Activated CD4-positive, alpha-beta memory T cell treated with anti-CD3 and anti-CD28 coated beads, Interleukin-2, amount 10 ng/mL, durations not matched to agents 7 days and 5 days (primary cell): ENCODE measurements at regions not wholly inside any gene's neighbourhood (a gene's known extent, or its start where the extent isn't known, plus 50 kb on each side); places are given as distances from the start of the nearest gene placed in this dataset.
"Not testable (repeated sequence)": the region's sequence is repeated elsewhere in the genome, so short reads cannot be mapped to it uniquely, and the experiment has no call there.

Experiments
- CTCF ChIA-PET: fragments of 350-600 bp; sonication (Branson Sonifier 250); formaldehyde crosslinking; loops from one replicate; lab custom pipeline; 2021; ENCODE audit warnings: antibody characterized with exemption, inconsistent platforms; lab: Charles Lee
- POLR2A ChIA-PET: fragments of 350-600 bp; sonication (Branson Sonifier 250); formaldehyde crosslinking; loops from one replicate; lab custom pipeline; 2021; ENCODE audit warnings: antibody characterized with exemption; lab: Charles Lee
- DNase-seq: peaks from one replicate; pipeline ENCODE4 v3.0.0-alpha.2; 2020
- H3K27ac Mint-ChIP-seq: one replicate; pipeline ENCODE4 v1.8.0; 2021; ENCODE audit warnings: mild to moderate bottlenecking, mixed read lengths
- H3K27me3 Mint-ChIP-seq: one replicate; pipeline ENCODE4 v1.8.0; 2021; ENCODE audit warnings: mixed read lengths
- H3K36me3 Mint-ChIP-seq: one replicate; pipeline ENCODE4 v1.8.0; 2021; ENCODE audit warnings: low read depth, mixed read lengths
- H3K4me1 Mint-ChIP-seq: one replicate; pipeline ENCODE4 v1.8.0; 2021; ENCODE audit warnings: mixed read lengths
- H3K4me3 Mint-ChIP-seq: one replicate; pipeline ENCODE4 v1.8.0; 2021; ENCODE audit warnings: mild to moderate bottlenecking, mixed read lengths
- H3K9me3 Mint-ChIP-seq: one replicate; pipeline ENCODE4 v1.8.0; 2021; ENCODE audit warnings: mixed read lengths

- DNase-seq = no peak
- CTCF ChIA-PET = interaction anchor here (0.9 to 1.5 kb wide), 3 partner anchors 10 to 476 kb away, joined by 3 to 4 read pairs (median 3); no protein-coding TSS in a partner anchor
- POLR2A ChIA-PET = no interaction called here
These were observed 561.2 kb upstream of the PHF14 start for GRCh38 chr7:10412422-10413019.

GRCh38 chr7:10418985-10419384, 554.7 kb upstream of the PHF14 start:
- DNase-seq = no peak
- H3K9me3 Mint-ChIP-seq = peaks cover 2% of the 10 kb centered on the region
- POLR2A ChIA-PET = no interaction called here
- no peaks in the 10 kb centered on the region for H3K4me1 Mint-ChIP-seq
- H3K36me3 Mint-ChIP-seq = no peaks in the 10 kb centered on the region
- no peak overlapping the region for H3K4me3 Mint-ChIP-seq
- no peak overlapping the region for H3K27ac Mint-ChIP-seq
- CTCF ChIA-PET = no interaction called here
- no peaks in the 10 kb centered on the region for H3K27me3 Mint-ChIP-seq

More at GRCh38 chr7:10412422-10413019, 561.2 kb upstream of the PHF14 start:
- Mint-ChIP-seq H3K9me3 (no peaks in the 10 kb centered on the region), H3K27me3 (no peaks in the 10 kb centered on the region), H3K4me3 (no peak overlapping the region), H3K36me3 (no peaks in the 10 kb centered on the region), H3K4me1 (no peaks in the 10 kb centered on the region), H3K27ac (no peak overlapping the region)

- DNase-seq = no peak
- Mint-ChIP-seq H3K9me3 (no peaks in the 10 kb centered on the region), H3K27ac (no peak overlapping the region), H3K27me3 (no peaks in the 10 kb centered on the region), H3K36me3 (no peaks in the 10 kb centered on the region), H3K4me1 (no peaks in the 10 kb centered on the region), H3K4me3 (no peak overlapping the region)
- POLR2A ChIA-PET = no interaction called here
- CTCF ChIA-PET = no interaction called here
These were observed 544.6 kb upstream of the PHF14 start for GRCh38 chr7:10429031-10429430.

GRCh38 chr7:10429511-10429910, 544.2 kb upstream of the PHF14 start:
- no peak overlapping the region for H3K27ac Mint-ChIP-seq
- ChIA-PET POLR2A (no interaction called here), CTCF (no interaction called here)
- no peaks in the 10 kb centered on the region for H3K4me1 Mint-ChIP-seq
- no peak for DNase-seq
- no peak overlapping the region for H3K4me3 Mint-ChIP-seq
- H3K27me3 Mint-ChIP-seq = no peaks in the 10 kb centered on the region
- H3K36me3 Mint-ChIP-seq = no peaks in the 10 kb centered on the region
- H3K9me3 Mint-ChIP-seq = peaks cover under 1% of the 10 kb centered on the region

- H3K36me3 Mint-ChIP-seq = no peaks in the 10 kb centered on the region
- DNase-seq = no peak
- no peak overlapping the region for H3K4me3 Mint-ChIP-seq
- H3K4me1 Mint-ChIP-seq = no peaks in the 10 kb centered on the region
- no peak overlapping the region for H3K27ac Mint-ChIP-seq
- H3K9me3 Mint-ChIP-seq = peaks cover 2% of the 10 kb centered on the region
- CTCF ChIA-PET = no interaction called here
- POLR2A ChIA-PET = no interaction called here
- no peaks in the 10 kb centered on the region for H3K27me3 Mint-ChIP-seq
These were observed 537.4 kb upstream of the PHF14 start for GRCh38 chr7:10436302-10436701.

GRCh38 chr7:10439027-10439426, 534.6 kb upstream of the PHF14 start:
- H3K4me1 Mint-ChIP-seq = no peaks in the 10 kb centered on the region
- CTCF ChIA-PET = no interaction called here
- H3K36me3 Mint-ChIP-seq = no peaks in the 10 kb centered on the region
- no peak overlapping the region for H3K27ac Mint-ChIP-seq
- no peaks in the 10 kb centered on the region for H3K27me3 Mint-ChIP-seq
- H3K9me3 Mint-ChIP-seq = peaks cover 6% of the 10 kb centered on the region
- H3K4me3 Mint-ChIP-seq = no peak overlapping the region
- POLR2A ChIA-PET = no interaction called here
- no peak for DNase-seq

GRCh38 chr7:10455936-10456335, 517.7 kb upstream of the PHF14 start:
- Mint-ChIP-seq H3K9me3 (peaks cover 5% of the 10 kb centered on the region), H3K36me3 (no peaks in the 10 kb centered on the region), H3K27me3 (no peaks in the 10 kb centered on the region), H3K4me3 (no peak overlapping the region), H3K4me1 (no peaks in the 10 kb centered on the region), H3K27ac (no peak overlapping the region)
- CTCF ChIA-PET = no interaction called here
- DNase-seq = no peak
- POLR2A ChIA-PET = no interaction called here

GRCh38 chr7:10460474-10460873, 513.2 kb upstream of the PHF14 start:
- Mint-ChIP-seq H3K4me1 (no peaks in the 10 kb centered on the region), H3K36me3 (no peaks in the 10 kb centered on the region), H3K27ac (no peak overlapping the region), H3K9me3 (no peaks in the 10 kb centered on the region), H3K27me3 (no peaks in the 10 kb centered on the region), H3K4me3 (no peak overlapping the region)
- DNase-seq = no peak
- CTCF ChIA-PET = no interaction called here
- POLR2A ChIA-PET = no interaction called here

- Mint-ChIP-seq H3K4me1 (no peaks in the 10 kb centered on the region), H3K27ac (no peak overlapping the region), H3K9me3 (no peaks in the 10 kb centered on the region), H3K27me3 (no peaks in the 10 kb centered on the region), H3K4me3 (no peak overlapping the region), H3K36me3 (no peaks in the 10 kb centered on the region)
- CTCF ChIA-PET = no interaction called here
- POLR2A ChIA-PET = no interaction called here
- no peak for DNase-seq
These were observed 510.0 kb upstream of the PHF14 start for GRCh38 chr7:10463701-10464100.

- H3K9me3 Mint-ChIP-seq, H3K36me3 Mint-ChIP-seq, H3K27me3 Mint-ChIP-seq, H3K27ac Mint-ChIP-seq, POLR2A ChIA-PET, DNase-seq, CTCF ChIA-PET, H3K4me1 Mint-ChIP-seq, H3K4me3 Mint-ChIP-seq: not testable (repeated sequence)
These were observed 508.1 kb upstream of the PHF14 start for GRCh38 chr7:10465536-10465935.

- Mint-ChIP-seq H3K27me3 (no peaks in the 10 kb centered on the region), H3K27ac (no peak overlapping the region), H3K9me3 (no peaks in the 10 kb centered on the region), H3K36me3 (no peaks in the 10 kb centered on the region), H3K4me1 (no peaks in the 10 kb centered on the region), H3K4me3 (no peak overlapping the region)
- POLR2A ChIA-PET = no interaction called here
- CTCF ChIA-PET = no interaction called here
- no peak for DNase-seq
These were observed 504.8 kb upstream of the PHF14 start for GRCh38 chr7:10468908-10469307.

- CTCF ChIA-PET = no interaction called here
- no peak for DNase-seq
- no peaks in the 10 kb centered on the region for H3K9me3 Mint-ChIP-seq
- no peak overlapping the region for H3K27ac Mint-ChIP-seq
- no peak overlapping the region for H3K4me3 Mint-ChIP-seq
- POLR2A ChIA-PET = no interaction called here
- H3K27me3 Mint-ChIP-seq = no peaks in the 10 kb centered on the region
- no peaks in the 10 kb centered on the region for H3K36me3 Mint-ChIP-seq
- H3K4me1 Mint-ChIP-seq = no peaks in the 10 kb centered on the region
These were observed 504.2 kb upstream of the PHF14 start for GRCh38 chr7:10469476-10469875.

- no peak overlapping the region for H3K27ac Mint-ChIP-seq
- POLR2A ChIA-PET = no interaction called here
- no peaks in the 10 kb centered on the region for H3K4me1 Mint-ChIP-seq
- no peaks in the 10 kb centered on the region for H3K27me3 Mint-ChIP-seq
- no peaks in the 10 kb centered on the region for H3K9me3 Mint-ChIP-seq
- CTCF ChIA-PET = no interaction called here
- H3K36me3 Mint-ChIP-seq = no peaks in the 10 kb centered on the region
- DNase-seq = no peak
- no peak overlapping the region for H3K4me3 Mint-ChIP-seq
These were observed 502.2 kb upstream of the PHF14 start for GRCh38 chr7:10471280-10472058.

GRCh38 chr7:10472115-10472514, 501.6 kb upstream of the PHF14 start:
- POLR2A ChIA-PET = no interaction called here
- Mint-ChIP-seq H3K27me3 (no peaks in the 10 kb centered on the region), H3K9me3 (no peaks in the 10 kb centered on the region), H3K36me3 (no peaks in the 10 kb centered on the region), H3K4me1 (no peaks in the 10 kb centered on the region), H3K4me3 (no peak overlapping the region), H3K27ac (no peak overlapping the region)
- DNase-seq = no peak
- CTCF ChIA-PET = no interaction called here
